ENCODE measurements at regions not wholly inside any gene's neighbourhood (a gene's known extent, or its start where the extent isn't known, plus 50 kb on each side); places are given as distances from the start of the nearest gene placed in this dataset.
"Not testable (repeated sequence)": the region's sequence is repeated elsewhere in the genome, so short reads cannot be mapped to it uniquely, and the experiment has no call there.

- no peaks in the 10 kb centered on the region for H3K9me3 ChIP-seq (ENCODE audit: control insufficient read depth, low read length)
- H3K4me3 ChIP-seq (ENCODE audit: low read depth, low read length), result no peak overlapping the region
- no peak overlapping the region for H3K9ac ChIP-seq
- TF ChIP-seq CTCF (IDR thresholded peaks at IDR 0.05), result no peak
- H3K4me1 ChIP-seq, result no peaks in the 10 kb centered on the region
- H3K27me3 ChIP-seq (ENCODE audit: control insufficient read depth, insufficient read depth, low read length), result no peaks in the 10 kb centered on the region
- H2AFZ ChIP-seq, result no peak overlapping the region
- no peak overlapping the region for H3K27ac ChIP-seq
- H3K79me2 ChIP-seq, result no peaks in the 10 kb centered on the region
- no peak overlapping the region for H3K4me2 ChIP-seq (ENCODE audit: low read length)
- no peaks in the 10 kb centered on the region for H3K36me3 ChIP-seq (ENCODE audit: control insufficient read depth, insufficient read depth, low read length)
Observed at GRCh38 chr13:73168226-73168952, 109.6 kb downstream of the KLF5 start.

GRCh38 chr13:73167028-73167820 is 108.4 kb downstream of the KLF5 start:
- Histone ChIP-seq H3K36me3 (ENCODE audit: control insufficient read depth, insufficient read depth, low read length) (no peaks in the 10 kb centered on the region), H3K27ac (no peak overlapping the region), H3K9me3 (ENCODE audit: control insufficient read depth, low read length) (no peaks in the 10 kb centered on the region), H3K27me3 (ENCODE audit: control insufficient read depth, insufficient read depth, low read length) (no peaks in the 10 kb centered on the region), H3K4me2 (ENCODE audit: low read length) (no peak overlapping the region), H3K4me1 (no peaks in the 10 kb centered on the region), H3K9ac (no peak overlapping the region), H3K79me2 (no peaks in the 10 kb centered on the region), H2AFZ (no peak overlapping the region), H3K4me3 (ENCODE audit: low read depth, low read length) (no peak overlapping the region)
- TF ChIP-seq CTCF (IDR thresholded peaks at IDR 0.05), result no peak

GRCh38 chr13:73166204-73166603 is 107.4 kb downstream of the KLF5 start:
- no peak for TF ChIP-seq CTCF (IDR thresholded peaks at IDR 0.05)
- Histone ChIP-seq H3K9ac (no peak overlapping the region), H3K4me1 (no peaks in the 10 kb centered on the region), H3K4me3 (ENCODE audit: low read depth, low read length) (no peak overlapping the region), H3K9me3 (ENCODE audit: control insufficient read depth, low read length) (no peaks in the 10 kb centered on the region), H2AFZ (no peak overlapping the region), H3K79me2 (no peaks in the 10 kb centered on the region), H3K36me3 (ENCODE audit: control insufficient read depth, insufficient read depth, low read length) (no peaks in the 10 kb centered on the region), H3K27me3 (ENCODE audit: control insufficient read depth, insufficient read depth, low read length) (no peaks in the 10 kb centered on the region), H3K4me2 (ENCODE audit: low read length) (no peak overlapping the region), H3K27ac (no peak overlapping the region)

GRCh38 chr13:73162912-73163911 is 104.4 kb downstream of the KLF5 start:
- H3K4me3 ChIP-seq (ENCODE audit: low read depth, low read length), result no peak overlapping the region
- H3K36me3 ChIP-seq (ENCODE audit: control insufficient read depth, insufficient read depth, low read length), result no peaks in the 10 kb centered on the region
- no peaks in the 10 kb centered on the region for H3K27me3 ChIP-seq (ENCODE audit: control insufficient read depth, insufficient read depth, low read length)
- no peak overlapping the region for H3K27ac ChIP-seq
- TF ChIP-seq CTCF (IDR thresholded peaks at IDR 0.05), result no peak
- no peaks in the 10 kb centered on the region for H3K79me2 ChIP-seq
- no peak overlapping the region for H3K4me2 ChIP-seq (ENCODE audit: low read length)
- no peak overlapping the region for H2AFZ ChIP-seq
- no peaks in the 10 kb centered on the region for H3K4me1 ChIP-seq
- no peaks in the 10 kb centered on the region for H3K9me3 ChIP-seq (ENCODE audit: control insufficient read depth, low read length)
- H3K9ac ChIP-seq, result no peak overlapping the region

GRCh38 chr13:73160371-73161031 is 101.7 kb downstream of the KLF5 start:
- H2AFZ ChIP-seq; H3K9me3 ChIP-seq (ENCODE audit: control insufficient read depth, low read length); H3K4me1 ChIP-seq; H3K4me2 ChIP-seq (ENCODE audit: low read length); H3K79me2 ChIP-seq; H3K36me3 ChIP-seq (ENCODE audit: control insufficient read depth, insufficient read depth, low read length); H3K4me3 ChIP-seq (ENCODE audit: low read depth, low read length); H3K27me3 ChIP-seq (ENCODE audit: control insufficient read depth, insufficient read depth, low read length); H3K27ac ChIP-seq; H3K9ac ChIP-seq: not testable (repeated sequence)
